CD4-positive, alpha-beta T cell treated with Interleukin-17A for 1 hour (primary cell): ENCODE measurements at regions not wholly inside any gene's neighbourhood (a gene's known extent, or its start where the extent isn't known, plus 50 kb on each side); places are given as distances from the start of the nearest gene placed in this dataset.
A peak's percentile ranks its signal among the peaks of the same experiment; 100 is the strongest.

Source experiments
- DNase-seq: peaks from one replicate; pipeline ENCODE4 v3.0.0-alpha.2; 2020

DNA sequence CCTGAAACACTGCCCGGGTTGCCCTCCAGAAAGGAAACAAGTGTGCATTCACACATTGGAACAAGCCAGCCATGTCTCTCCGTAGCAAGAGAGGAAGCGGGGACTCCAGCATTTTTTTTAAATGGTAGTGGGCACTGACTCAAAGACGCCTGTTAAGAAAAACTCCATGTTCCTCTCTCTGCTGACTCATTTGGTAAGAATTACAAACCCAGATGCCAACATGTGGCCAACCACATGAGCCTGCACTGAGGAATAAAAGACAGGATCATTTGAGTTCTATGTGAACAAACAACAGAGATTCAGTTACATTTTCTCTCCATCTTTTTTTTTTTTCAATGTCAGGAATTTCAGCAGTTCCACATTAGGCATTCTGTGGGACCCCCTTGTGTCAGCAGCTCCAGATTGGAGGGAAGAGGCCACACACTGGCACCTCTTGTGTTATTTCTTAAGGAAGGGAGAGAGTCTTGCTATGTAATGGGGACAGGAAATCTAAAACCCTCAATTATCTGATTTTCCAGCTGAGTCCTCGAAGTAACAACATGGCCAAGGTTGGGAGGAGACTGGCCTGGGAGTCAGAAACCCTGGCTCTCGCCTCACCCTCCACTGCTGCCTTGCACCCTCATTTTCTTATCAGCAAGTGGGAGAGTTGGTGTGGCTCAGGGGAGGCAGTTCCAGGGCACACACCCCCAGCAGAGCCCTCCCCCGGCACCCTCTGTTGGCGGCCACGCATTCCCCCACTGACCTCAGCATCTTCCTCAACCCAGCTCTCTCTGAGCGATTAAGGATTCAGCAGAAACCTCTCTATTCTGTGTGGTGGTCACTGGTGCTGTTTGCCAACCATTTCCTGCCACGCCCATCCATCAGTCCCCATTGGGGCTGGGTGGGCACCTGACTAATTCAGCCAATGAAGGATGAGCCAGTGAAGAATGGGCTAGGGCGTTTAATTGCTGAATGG, 173.0 kb downstream of the FOXL1 start:
- DNase-seq: no peak

DNA sequence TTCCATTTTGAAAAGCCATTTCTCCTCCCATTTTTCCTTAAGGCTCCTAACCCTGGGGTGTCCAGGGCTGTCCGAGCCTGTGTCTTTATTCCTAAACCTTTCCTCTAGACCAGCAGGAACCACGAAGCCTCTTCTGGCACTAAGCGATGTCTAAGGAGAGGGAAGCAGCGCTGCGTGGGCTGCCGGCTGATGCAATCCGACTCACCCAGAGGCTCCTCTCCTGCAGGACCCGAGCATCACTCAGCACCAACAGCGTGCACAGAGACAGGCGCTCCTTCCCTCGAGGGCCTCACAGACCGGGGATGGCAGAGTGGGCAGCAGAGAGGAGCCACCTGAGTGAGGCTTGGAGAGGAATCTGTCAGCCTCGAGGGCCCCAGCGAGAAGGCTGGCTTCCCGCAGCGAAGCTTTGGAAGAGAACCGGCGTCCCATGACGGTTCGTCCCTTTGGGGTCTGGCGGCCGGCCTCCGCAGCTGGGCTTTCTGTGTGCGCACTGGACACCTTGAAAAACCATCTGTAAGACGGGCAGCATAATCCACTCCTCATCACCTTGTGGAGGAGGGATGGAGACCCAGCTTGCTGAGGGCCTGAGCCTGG, 174.3 kb downstream of the FOXL1 start:
- DNase-seq: no peak

DNA sequence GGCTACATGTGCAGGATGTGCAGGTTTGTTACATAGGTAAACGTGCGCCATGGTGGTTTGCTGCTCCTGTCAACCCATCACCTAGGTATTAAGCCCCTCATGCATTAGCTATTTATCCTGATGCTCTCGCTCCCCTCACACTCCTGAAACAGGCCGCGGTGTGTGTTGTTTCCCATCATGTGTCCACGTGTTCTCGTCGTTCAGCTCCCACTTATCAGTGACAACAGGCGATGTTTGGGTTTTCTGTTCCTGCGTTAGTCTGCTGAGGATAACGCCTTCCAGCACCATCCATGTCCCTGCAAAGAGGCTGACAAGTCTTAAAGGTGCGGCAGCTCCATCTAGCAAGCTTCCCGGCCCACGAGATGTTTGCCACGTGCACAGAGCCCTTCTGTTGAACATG, 175.1 kb downstream of the FOXL1 start:
- DNase-seq: no peak

DNA sequence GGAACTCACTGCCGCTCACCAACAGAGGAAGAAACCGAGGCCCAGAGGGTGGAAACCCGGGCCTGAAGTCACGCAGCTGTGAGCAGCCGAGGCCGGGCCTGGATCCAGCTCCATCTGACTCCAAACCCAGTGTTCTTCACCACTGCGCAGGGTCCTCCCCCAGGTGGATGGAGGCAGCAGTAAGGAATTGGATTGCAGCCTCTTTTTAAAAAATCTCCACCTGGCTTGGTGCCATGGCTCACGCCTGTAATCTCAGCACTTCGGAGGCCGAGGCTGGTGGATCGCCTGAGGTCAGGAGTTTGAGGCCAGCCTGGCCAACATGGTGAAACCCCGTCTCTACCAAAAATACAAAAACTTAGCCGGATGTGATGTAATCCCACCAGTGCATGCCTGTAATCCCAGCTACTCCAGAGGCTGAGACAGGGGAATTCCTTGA, 177.2 kb downstream of the FOXL1 start:
- no peak for DNase-seq

DNA sequence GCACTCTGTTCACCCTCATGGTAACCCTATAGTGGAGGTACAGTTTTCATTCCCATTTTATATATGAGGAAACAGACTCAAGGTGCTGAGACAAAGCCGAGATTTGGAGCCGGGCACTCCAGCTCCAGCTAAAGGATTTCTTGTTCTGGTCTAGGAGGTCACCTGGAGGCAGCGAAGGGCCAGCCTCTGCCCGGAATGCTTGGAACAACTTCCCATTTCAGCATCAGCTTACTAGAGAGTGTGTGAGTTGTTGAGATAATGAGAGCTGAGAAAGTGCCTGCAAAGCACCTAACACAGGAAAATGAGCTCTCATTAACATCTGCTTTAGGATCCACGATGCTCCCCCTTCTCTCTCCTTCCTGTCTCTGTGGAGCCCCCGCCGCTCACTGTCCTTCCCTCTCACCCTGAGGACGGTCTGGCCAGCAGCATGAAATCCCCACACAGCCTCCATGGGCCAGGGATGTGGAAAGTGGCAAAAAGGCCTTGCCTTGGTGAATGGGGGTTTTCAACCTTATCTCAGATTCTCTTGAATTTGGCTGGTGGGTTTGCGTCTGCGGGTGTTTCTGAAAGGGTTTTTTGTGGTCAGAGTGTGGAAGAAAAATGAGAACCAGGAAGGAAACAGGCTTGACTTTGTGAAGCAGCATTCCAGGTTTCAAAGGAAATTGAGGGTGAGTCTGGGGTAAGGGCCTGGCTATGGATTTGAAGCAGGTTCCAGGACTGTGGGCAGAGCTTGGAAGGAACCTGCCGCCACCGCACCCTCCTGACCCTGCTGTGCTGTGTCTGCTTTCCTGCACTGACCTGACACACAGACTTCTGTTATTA, 178.7 kb downstream of the FOXL1 start:
- no peak for DNase-seq

DNA sequence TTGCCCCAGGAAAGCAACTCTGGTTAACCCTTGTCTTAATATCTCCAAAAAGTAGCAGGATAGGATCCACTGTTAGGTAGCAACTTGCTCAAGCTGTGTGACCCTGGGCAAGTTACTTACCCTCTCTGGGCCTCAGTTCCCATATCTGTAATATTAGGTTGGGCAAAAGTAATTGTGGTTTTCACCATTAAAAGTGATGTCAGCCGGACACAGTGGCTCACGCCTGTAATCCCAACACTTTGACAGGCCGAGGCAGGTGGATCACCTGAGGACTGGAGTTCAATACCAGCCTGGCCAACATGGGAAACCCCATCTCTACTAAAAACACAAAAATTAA, 179.3 kb downstream of the FOXL1 start:
- no peak for DNase-seq

DNA sequence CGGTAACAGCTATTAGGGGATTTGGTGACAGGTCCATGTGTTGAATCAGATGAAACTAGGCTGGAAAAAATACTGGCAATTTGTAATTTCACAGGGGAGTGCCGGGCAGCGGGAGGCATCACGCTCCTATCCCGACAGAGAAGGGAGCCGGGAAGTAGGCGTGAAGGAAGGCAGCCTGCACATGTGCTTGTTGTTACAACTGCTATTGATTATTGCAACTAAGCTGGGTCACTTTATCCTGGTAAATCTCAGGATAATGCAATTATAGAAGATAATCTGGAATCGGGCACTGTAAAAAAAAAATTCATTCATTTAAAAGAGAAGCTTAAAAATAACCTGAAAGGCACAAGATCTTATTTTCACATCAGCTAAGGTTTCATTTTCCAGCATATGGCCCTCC, 180.6 kb downstream of the FOXL1 start:
- no peak for DNase-seq

DNA sequence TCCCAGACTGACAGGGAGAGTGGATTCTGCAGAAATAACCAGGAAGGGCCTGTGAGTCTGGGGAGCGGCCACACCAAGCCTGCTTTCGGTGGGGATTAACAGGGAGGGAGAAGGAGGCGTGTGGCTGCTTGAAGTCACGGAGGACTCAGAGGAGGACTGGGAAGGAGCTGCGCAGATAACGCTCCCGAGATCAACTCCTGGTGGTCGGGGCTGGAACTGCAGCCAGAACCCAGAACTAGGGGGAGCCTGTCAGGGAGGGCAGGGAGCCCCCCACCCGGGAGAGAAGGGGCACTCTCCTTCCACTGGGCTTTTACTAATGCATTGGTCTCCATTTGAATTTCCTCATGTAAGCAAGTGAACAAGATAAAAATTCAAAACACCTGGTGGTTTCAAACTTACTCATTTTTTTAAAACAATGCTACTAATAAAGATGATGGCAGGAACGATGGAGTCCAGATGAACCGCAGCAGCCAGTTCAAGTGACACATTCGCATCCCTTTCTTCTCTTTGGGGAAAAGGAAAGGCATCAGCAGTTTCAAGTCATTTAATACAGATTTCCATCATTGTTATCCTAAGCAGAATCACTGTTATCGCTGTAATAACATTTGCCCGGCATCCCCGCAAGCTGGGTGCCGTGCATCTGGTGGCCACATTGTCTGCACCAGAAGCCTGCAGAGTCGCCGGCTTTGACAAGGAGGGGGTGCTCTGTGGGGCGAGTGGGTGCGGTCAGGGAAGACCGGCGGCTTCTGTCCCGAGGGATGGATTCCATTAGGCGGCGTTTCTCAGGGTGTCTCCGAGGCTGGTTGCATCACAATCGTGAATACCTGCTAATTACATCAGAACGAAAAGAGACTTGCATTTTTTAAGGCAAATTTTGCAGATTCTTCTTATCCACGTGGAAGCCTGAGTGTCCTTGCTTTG, 183.0 kb downstream of the FOXL1 start:
- peak; percentile 24 for DNase-seq

DNA sequence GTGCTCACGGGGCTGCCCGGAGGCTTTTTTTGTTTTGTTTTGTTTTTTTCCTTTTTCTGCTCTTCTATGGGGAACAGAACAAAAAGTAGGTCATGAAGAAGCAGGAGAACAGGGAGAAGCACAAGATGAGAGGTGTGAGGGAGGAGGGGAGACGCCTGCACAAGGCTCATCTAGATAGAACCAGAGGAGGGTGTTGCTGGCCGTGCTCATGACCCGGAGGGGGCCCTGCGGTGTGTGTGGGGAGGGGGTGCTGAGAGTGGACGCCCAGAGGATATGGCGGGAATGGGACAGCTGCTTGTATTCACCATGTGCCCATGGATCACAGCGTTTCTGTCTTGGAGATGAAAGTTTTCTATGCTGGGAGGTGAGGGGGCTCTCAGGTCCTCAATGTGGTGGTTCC, 183.7 kb downstream of the FOXL1 start:
- DNase-seq: no peak

DNA sequence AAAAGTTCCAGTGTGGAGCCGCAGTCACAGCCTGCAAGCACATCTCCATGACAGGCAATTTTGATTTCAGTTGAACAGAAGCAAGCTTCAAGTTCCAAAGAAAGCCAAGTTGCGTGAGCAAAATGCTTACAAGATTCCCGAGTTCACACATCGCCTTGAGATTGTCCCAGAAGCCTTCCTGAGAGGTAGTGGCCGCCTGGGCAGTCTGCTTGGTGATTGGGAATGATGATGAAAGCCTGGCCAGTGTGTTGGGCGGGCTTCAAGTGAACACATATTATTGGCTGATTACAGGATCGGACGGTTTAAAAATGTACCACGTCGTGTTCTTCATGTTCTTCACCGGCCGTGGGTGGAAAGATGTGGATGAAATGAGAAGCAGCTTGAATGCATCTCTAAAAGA, 185.5 kb downstream of the FOXL1 start:
- no peak for DNase-seq

DNA sequence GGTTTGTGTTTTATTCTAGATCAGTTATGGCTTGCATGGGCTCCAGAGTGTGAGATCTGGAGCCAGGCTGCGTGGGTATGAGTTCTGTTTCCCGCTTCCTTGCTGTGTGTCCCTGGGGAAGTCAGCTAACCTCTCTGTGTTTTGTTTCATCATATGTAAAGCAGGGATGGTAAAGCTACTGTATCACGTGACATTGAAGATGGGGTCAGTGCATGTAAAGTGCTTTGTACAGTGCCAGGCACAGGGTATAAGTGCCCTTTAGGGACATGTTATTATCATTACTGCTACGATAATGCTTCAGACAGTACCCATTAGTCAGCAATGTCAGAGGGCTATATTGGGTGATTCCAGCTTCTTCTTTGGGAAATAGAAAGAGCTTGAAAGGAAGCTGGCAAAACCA, 186.2 kb downstream of the FOXL1 start:
- no peak for DNase-seq

DNA sequence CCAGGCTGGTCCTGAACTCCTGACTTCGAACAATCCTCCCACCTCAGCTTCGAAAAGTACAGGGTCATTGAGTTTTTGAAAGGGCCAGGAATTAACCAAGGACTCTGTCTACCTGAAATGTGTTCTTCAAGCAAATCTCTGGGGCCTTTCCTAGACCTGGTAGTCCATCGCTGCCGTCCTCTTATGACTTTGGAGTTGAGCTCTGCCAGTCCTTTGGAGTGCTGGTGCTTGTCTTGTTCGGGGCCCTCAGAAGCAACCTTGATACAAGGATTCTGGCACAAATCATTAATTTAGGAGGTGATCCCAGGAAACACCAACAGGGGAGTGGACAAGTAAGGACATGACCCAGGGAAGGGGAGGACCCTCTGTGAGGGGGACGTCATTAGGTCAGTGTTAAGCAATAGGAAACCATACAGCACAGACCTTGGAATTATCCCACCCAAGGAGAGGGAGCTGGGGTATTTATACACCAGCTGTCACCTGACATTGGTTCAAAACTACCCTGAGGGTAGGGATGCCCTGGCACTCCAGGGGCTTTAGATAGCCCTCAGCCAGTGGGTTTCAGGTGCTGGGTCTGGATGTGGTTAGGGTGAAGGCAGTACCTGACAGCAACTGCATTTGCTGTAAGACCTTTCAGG, 187.2 kb downstream of the FOXL1 start:
- DNase-seq: no peak

DNA sequence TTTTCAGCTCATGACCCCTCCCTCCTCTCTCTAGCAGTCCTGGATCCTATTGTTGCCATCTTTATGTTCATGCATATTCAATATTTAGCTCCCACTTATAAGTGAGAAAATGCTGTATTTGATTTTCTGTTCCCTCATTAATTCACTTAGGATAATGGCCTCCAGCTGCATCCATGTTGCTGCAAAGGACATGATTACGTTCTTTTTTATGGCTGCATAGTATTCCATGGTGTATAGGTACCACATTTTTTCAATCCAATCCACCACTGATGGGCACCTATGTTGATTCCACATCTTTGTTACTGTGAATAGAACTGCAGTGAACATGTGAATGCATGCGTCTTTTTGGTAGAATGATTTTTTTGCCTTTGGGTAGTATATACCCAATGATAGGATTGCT, 188.4 kb downstream of the FOXL1 start:
- no peak for DNase-seq

DNA sequence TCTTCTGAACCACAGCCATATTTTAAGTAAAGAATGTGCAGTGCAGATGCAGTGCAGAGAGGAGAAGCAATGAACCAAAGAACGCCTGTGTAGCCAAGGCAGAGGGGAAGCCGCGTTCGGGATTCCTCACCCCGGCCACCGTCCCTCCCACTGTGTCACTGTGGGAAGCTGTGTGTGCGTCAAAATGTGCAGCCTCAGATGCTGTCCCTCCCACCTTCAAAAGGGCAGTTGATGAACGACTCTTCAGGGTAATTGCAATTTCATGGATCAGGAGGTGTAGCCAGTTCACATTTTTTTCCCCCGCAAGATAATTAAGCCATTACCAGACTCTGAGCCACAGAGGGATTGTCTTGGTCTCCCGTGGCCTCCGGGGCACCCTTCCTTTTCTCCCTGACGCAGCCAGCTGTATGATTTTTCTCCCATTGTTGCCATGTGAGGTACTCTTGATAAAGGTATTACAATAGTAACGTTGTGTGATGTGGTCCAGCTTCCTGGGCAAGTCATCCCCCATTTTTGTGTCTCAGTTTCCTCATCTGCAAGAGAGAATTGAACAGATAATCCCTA, 190.0 kb downstream of the FOXL1 start:
- DNase-seq: no peak

DNA sequence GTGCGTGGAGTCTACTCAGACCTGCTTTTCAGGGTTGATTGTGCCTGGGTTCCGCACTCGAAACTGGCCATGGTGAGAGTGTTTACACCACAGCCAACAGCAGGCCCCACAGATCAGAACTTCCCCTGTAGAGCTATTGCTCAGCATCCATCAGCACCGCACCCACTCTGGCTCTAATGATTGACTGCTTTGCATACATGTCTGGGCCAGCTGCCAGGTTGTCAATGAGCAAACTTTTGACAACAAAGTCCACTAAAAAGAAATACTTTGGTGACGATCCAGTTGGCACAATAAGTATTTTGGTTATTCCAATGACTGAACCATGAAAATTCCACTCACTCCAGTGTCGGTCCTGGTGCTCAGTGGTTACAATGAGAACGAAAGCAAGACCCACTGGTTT, 190.7 kb downstream of the FOXL1 start:
- no peak for DNase-seq

DNA sequence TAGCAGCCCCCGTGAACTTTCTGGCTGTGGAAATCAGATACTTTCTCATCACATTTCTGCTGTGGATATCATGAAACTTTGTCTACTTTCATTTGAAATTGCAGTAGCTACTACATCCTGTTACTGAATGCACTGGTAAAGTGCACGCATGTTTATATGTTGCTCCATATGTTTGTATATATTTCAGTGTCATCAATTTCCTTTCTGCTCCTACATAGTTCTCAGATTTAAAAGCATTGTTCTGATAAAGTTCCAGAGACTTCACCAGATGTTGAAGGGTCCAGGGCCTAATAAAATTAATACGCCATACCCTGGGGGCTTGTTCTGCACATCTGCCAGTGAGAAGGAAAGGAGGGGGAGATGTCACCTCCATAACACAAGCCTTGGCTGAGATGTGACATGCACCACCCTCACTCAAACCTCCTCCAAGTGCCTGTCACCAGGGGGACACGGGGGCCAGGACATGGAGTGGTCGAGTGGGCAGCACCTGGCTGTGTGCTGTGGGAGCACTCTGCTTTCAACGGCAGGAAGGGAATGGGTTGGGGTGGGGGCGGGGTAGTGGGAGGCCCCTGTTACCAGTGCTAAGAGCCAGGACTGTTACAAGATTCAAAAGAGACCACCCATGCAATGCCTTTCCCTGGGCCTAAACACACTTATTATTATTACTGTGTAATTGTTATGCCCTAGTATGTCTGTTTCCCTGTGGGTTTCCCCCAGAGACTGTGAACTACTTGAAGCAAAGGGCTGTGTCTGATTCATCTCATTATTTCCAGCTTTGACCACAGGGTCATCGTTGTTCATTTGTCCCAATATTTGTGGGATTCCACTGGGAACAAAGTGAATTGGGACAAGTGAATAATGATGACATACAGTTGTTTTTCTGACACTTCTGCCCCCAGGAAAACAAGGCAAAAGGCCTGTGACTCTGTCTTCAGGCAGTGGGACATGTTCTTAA, 193.4 kb downstream of the FOXL1 start:
- DNase-seq: no peak

DNA sequence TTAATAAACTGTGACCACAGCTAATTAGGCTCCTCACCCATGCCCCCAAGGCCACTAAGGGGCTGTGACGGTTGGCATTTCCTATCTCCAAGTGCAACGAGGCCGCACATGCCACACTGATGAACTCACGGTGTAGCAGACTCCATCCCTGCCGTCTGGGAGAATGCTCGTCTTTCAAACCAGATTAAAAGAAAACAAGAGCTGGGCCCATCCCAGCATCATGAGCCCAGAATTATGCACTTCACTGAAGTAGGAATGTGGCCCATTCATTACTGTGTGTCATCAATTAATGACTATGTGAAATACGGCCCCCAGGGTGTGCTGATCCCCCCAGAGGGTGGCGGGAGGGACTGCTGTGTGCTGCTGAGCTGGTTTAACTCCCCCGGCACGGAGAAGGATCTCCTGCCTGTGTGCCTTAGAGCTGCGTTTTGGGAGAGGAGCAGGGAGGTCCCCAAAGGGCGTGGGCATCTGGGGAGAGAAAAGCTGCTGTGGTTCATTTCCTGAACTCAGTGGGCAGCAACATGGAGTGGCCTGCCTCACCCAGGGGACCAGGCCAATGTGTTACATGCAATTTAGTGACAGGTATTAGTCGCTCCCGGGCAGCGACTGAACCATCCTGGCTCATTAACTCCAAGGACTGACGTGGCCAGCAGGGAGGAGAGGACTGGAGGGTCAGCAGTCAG, 194.5 kb downstream of the FOXL1 start:
- no peak for DNase-seq

DNA sequence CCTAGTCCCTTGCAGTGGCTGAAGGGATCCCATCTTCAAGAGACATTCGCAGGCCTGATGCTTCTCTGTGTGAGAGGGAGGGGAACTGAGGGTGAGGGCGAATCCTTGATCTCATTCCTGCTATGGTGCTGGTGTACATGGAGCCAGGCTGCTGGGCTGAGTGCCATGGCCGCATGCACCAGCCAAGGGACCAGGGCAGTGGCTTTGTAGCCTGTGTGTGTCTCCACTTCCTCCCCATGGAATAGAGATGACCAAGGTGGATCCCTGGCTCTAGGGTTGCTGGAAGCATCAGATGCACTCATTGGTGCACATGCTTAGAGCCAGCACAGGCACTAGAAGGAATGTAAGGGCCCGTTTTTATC, 195.0 kb downstream of the FOXL1 start:
- DNase-seq: no peak

DNA sequence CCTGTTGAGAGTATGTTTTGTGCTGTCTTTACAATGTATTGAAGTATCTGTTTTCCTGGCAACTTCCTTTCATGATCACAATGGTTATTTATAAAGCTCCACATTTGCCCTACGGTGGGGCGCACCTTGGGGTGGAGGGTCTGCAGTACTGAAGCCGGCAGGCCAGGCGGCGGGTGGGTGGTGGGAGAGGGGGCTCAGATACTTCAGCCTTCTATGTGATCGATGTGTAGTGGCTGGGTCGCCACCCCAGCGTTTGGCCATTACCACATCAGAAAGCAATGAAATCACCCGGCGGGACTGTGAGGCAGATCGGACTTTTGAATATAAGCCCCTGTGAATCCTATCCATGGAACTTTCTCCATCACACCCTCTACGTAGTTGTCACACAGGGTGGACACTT, 196.6 kb downstream of the FOXL1 start:
- DNase-seq: no peak

DNA sequence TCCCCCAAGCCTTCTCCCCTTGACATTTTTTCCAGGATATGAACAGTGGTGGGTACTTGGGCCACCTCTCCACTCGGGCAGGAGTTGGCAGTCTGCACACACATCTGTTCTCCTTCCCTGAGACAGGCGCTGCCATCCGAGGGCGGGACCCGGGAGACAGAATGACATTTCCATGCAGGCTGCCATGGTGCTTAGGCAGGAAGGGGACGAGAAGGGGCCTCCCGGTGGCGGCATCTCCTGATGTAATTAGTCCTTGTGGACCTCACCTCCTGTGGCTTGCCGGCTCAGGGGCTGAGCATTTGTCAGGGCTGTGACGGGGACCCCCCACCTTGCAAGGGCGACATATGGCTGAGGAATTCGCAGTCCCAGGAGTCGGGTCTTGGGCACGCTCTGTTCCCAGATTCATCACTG, 197.2 kb downstream of the FOXL1 start:
- no peak for DNase-seq
